Heart left ventricle (tissue), 16 donors: ENCODE measurements at regions not wholly inside any gene's neighbourhood (a gene's known extent, or its start where the extent isn't known, plus 50 kb on each side); places are given as distances from the start of the nearest gene placed in this dataset.

ENCODE experiments used
- ATAC-seq, 4 donors: fragments of 200-7000 bp; cut with Tn5 transposase; one replicate each; pipeline ENCODE4 v1.9.1; 2020 to 2022; ENCODE audit warnings: moderate library complexity in 4 of 4, mild to moderate bottlenecking in 3 of 4, moderate number of reproducible peaks in 1 of 4
- DNase-seq, 5 donors: peaks; one replicate each; pipeline ENCODE4 v3.0.0-alpha.2; 2020
- H3K27ac ChIP-seq, 12 donors: fragments of 200-600 bp; sonication (generic) in 4 of 12; one replicate each; pipeline versions ENCODE4 v1.5.0 to v1.8.0; 2016 to 2022; ENCODE audit warnings: mild to moderate bottlenecking in 2 of 12
- H3K27me3 ChIP-seq, 9 donors: fragments of 200-600 bp; sonication (generic) in 2 of 9; one replicate each; pipeline versions ENCODE4 v1.5.1 to v1.8.0; 2016 to 2022; ENCODE audit warnings: mild to moderate bottlenecking in 3 of 9
- H3K36me3 ChIP-seq, 9 donors: fragments of 200-600 bp; sonication (generic) in 2 of 9; one replicate each; pipeline versions ENCODE4 v1.5.0 to v1.8.0; 2018 to 2022; ENCODE audit warnings: mild to moderate bottlenecking in 2 of 9
- H3K4me1 ChIP-seq, 12 donors: fragments of 200-600 bp; sonication (generic) in 4 of 12; one replicate each; pipeline versions ENCODE4 v1.5.0 to v1.8.0; 2016 to 2022; ENCODE audit warnings: mild to moderate bottlenecking in 3 of 12
- H3K4me3 ChIP-seq, 12 donors: fragments of 200-600 bp; sonication (generic) in 4 of 12; one replicate each; pipeline versions ENCODE4 v1.5.0 to v1.8.0; 2017 to 2022; ENCODE audit warnings: mild to moderate bottlenecking in 9 of 12, moderate library complexity in 4 of 12
- H3K9me3 ChIP-seq, 12 donors: fragments of 200-600 bp; sonication (generic) in 4 of 12; one replicate each; pipeline versions ENCODE4 v1.5.0 to v1.8.0; 2016 to 2022; ENCODE audit warnings: mild to moderate bottlenecking in 1 of 12
- CTCF ChIP-seq, 12 donors: fragments of 200-600 bp; sonication (generic) in 4 of 12; IDR thresholded peaks; one replicate each; pipeline versions ENCODE4 v1.5.0 to v1.8.0; 2018 to 2022; ENCODE audit warnings: antibody characterized with exemption in 12 of 12, mild to moderate bottlenecking in 5 of 12
- POLR2A ChIP-seq, 2 donors: fragments of 450-650 bp; IDR thresholded peaks; one replicate each; pipeline ENCODE4 v1.6.1; 2017; ENCODE audit warnings: antibody characterized with exemption in 2 of 2, mild to moderate bottlenecking in 2 of 2, moderate library complexity in 2 of 2
- WGBS, 4 donors: extraction: QIAGEN DNeasy Blood & Tissue Kit in 2 of 4; methylation state at CpG; one replicate each; pipeline versions ENCODE4 v1.1.5 to v1.1.7; 2013 to 2018; 5-methylcytosine and 5-hydroxymethylcytosine counted together
- intact Hi-C, 10 donors: fragments of 100-400 bp; cut with DNase I; formaldehyde crosslinking; loops; one replicate each; pipeline versions ENCODE4 v1.11.1 to v1.14.2; 2022
- donor health status: ischemic (EF 13 %, LVEDD 7.1; RV severe dilation, severe dysfunction).
- donor health status: healthy with polysubstance abuse.
- donor health status: DM: no; HTN: yes; CAD: no.
- donor health status: DM: no; HTN: no; CAD: no.
- donor health status: ischemic (EF 25% LVEDD 6.9; RV normal size, moderate dysfunction).
- donor health status: ischemic (EF 25% LVEDD 5.7; RV mildly dilated, moderate dysfunction).
- donor health status: healthy.
- donor health status: DM: yes; HTN: yes; CAD: no.
- donor health status: ischemic (EF 35%, LVEDD 5.7; RV mildly dilated, moderate dysfunction).
- donor health status: nonischemic (EF 11% LVEDD 7.7; RV severe dilation, severe dysfunction).
- donor health status: DM: yes; HTN: yes; CAD: no.
- donor health status: PGD.
- donor health status: ischemic (EF 29% LVEDD 5.4; RV normal size, mild dysfunction).
- donor health status: nonischemic (EF 23%, LVEDD 6.1; RV moderate dilation, normal function).

- Histone ChIP-seq H3K27me3 (no peaks in the 10 kb centered on the region), H3K4me3 (no peak overlapping the region), H3K36me3 (no peaks in the 10 kb centered on the region), H3K9me3 (no peaks in the 10 kb centered on the region), H3K27ac (no peak overlapping the region), H3K4me1 (peaks cover 0 to 22% (median 6%) of the 10 kb centered on the region in 12 donors)
- 96 to 98% (median 97%) methylated on average over 6 to 7 of the region's 7 CpGs for WGBS, 4 donors
- TF ChIP-seq CTCF (IDR thresholded peaks at IDR 0.05): no peak
- TF ChIP-seq POLR2A (IDR thresholded peaks at IDR 0.05): no peak
- DNase-seq: no peak
- ATAC-seq: no peak
- intact Hi-C loops: no loop called here
These were observed 72.2 kb downstream of the C5orf15 start for GRCh38 chr5:133895979-133896845.

GRCh38 chr5:133894143-133894542 lies 74.3 kb downstream of the C5orf15 start:
- H3K36me3 ChIP-seq: no peaks in the 10 kb centered on the region
- no peaks in the 10 kb centered on the region for H3K27me3 ChIP-seq
- intact Hi-C loops: no loop called here
- WGBS, 4 donors: 1 to 11% (median 8%) methylated on average over 5 of the region's 5 CpGs
- DNase-seq (peak in 2 of 5 donors; percentile 32), ATAC-seq (peak; percentile 77 to 92 (median 87))
- no peaks in the 10 kb centered on the region for H3K9me3 ChIP-seq
- no peak overlapping the region for H3K4me3 ChIP-seq
- H3K4me1 ChIP-seq: peaks cover 0 to 22% (median 6%) of the 10 kb centered on the region in 12 donors
- H3K27ac ChIP-seq: peak overlapping the region in 8 of 12 donors; percentile 11 to 60 (median 26)
- no peak for TF ChIP-seq POLR2A (IDR thresholded peaks at IDR 0.05)
- no peak for TF ChIP-seq CTCF (IDR thresholded peaks at IDR 0.05)

- Histone ChIP-seq H3K27ac (no peak overlapping the region), H3K36me3 (no peaks in the 10 kb centered on the region), H3K4me3 (no peak overlapping the region), H3K27me3 (no peaks in the 10 kb centered on the region), H3K4me1 (peaks cover 0 to 22% (median 6%) of the 10 kb centered on the region in 12 donors), H3K9me3 (no peaks in the 10 kb centered on the region)
- DNase-seq: no peak
- no peak for ATAC-seq
- intact Hi-C loops: no loop called here
- TF ChIP-seq CTCF (IDR thresholded peaks at IDR 0.05) (no peak), POLR2A (IDR thresholded peaks at IDR 0.05) (no peak)
- WGBS, 4 donors: 86 to 95% (median 93%) methylated on average over 3 of the region's 3 CpGs
These were observed 75.7 kb downstream of the C5orf15 start for GRCh38 chr5:133892774-133893173.

GRCh38 chr5:133892306-133892705 lies 76.1 kb downstream of the C5orf15 start:
- Histone ChIP-seq H3K4me1 (peaks cover 0 to 22% (median 6%) of the 10 kb centered on the region in 12 donors), H3K36me3 (no peaks in the 10 kb centered on the region), H3K27me3 (no peaks in the 10 kb centered on the region), H3K4me3 (no peak overlapping the region), H3K9me3 (no peaks in the 10 kb centered on the region), H3K27ac (no peak overlapping the region)
- no peak for DNase-seq
- no peak for TF ChIP-seq POLR2A (IDR thresholded peaks at IDR 0.05)
- no peak for TF ChIP-seq CTCF (IDR thresholded peaks at IDR 0.05)
- WGBS, 4 donors: 96 to 100% (median 100%) methylated on average over 1 of the region's 1 CpG
- intact Hi-C loops: no loop called here
- ATAC-seq: no peak
